Lung microvascular endothelial cell (primary cell): ENCODE measurements at regions not wholly inside any gene's neighbourhood (a gene's known extent, or its start where the extent isn't known, plus 50 kb on each side); places are given as distances from the start of the nearest gene placed in this dataset.
"Not testable (repeated sequence)": the region's sequence is repeated elsewhere in the genome, so short reads cannot be mapped to it uniquely, and the experiment has no call there.

Experiments
- DNase-seq, 2 donors: peaks; one replicate each; pipeline versions ENCODE4 v3.0.0 to v3.0.0-alpha.2; 2010; ENCODE audit warnings: low read depth in 2 of 2

- DNase-seq, result no peak
Observed at GRCh38 chr5:18675041-18675440, 1040.8 kb downstream of the TAF11L14 start.

DNA sequence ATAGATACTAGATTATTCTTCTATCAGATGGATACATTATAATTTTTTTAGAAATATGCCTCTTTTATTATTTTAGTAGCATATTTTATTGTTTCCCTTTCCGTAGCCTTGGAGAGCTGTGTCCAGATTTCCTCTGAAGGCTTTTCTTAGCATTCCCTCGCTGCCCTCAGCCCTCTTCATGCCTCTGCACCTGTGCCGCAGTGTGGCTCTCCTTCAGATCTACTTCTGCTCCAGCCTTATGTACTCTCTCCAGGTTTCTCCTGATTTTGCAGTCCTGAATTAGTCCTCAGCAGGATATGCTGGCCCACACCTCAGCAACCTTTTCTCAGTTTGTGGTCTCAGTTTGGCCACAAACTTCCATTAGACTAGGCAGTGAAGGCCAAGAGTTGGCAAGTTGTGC lies 1052.0 kb downstream of the TAF11L14 start:
- DNase-seq, result no peak

GRCh38 chr5:18687429-18687828 lies 1053.2 kb downstream of the TAF11L14 start:
- DNase-seq, result no peak

DNA sequence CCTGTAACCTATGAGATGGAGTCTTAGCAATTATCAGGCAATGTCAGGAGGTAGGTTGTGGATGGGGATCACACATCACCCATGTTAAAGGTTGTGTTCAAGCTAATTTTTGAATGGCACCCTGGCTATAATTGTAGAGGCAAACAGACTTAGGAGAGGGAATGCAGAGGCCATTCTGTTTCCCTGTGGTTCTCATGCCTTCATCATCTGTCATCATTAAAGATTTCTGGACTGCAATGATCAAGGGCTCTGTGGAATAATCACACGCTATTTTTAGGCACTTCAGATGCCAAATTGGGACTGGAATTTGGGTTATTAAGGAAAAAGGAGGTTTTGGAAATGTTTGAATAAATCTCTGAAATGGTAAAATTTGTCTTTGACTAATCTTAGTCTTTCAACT lies 1065.4 kb downstream of the TAF11L14 start:
- no peak for DNase-seq

DNA sequence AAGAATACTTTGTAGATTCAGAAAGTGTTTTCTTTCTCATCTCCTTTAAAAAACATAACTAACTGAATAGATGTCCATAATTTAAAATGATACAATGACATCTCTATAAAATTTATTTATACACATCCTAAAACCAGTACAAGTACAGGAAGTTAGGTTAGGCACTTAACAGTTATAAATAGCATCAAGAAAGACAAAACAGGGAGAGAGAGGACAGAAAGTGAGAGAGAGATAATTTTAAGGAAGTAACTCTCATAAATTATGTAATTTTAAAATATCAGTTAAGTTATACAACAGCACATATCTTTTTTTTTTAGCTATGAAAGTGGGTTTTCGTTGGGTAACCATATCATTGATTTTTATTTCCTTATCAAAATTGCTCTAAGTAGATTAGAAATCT lies 1068.6 kb downstream of the TAF11L14 start:
- no peak for DNase-seq

DNA sequence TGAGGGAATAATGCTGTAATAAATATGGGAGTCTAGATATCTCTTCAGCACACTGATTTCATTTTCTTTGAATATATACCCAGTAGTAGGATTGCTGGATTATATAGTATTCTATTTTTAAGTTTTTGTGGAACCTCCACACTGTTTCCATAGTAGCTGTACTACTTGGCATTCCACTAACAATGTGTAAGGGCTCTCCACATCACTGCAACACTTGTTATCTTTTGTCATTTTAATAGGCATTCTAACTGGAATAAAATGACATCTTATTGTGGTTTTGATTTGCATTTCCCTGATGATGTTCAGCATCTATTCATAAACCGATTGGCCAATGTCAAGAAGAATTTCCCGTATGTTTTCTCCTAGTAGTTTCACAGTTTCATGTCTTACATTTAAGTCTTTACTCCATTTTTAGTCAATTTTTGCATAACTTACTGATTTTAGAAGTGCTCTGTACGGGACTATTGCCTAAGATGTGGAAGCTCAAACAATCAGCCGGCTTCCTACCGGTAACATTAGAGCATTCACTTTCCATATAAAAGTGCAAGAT lies 1078.8 kb downstream of the TAF11L14 start:
- no peak for DNase-seq

DNA sequence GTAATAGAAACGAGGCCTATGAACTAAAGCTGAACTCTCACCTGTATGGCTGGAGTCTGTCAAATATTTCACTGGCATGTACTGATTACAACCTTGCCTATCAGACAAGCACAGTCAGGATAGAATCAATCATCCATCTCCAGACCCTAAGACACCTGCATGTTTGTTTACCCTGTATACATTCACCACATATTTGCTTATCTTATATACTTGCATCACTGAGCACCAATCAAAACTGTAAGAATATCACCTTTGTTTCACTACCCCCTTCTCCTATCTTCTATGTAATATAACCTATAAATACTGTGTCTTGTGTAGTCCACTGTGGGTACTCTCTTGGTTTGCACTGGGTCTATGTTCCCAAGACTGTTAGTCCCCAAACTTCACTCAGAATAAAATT lies 1085.7 kb downstream of the TAF11L14 start:
- no peak for DNase-seq

GRCh38 chr5:18732556-18733479 lies 1098.6 kb downstream of the TAF11L14 start:
- no peak for DNase-seq

- no peak for DNase-seq
Observed at GRCh38 chr5:18736051-18736398, 1101.8 kb downstream of the TAF11L14 start.

DNA sequence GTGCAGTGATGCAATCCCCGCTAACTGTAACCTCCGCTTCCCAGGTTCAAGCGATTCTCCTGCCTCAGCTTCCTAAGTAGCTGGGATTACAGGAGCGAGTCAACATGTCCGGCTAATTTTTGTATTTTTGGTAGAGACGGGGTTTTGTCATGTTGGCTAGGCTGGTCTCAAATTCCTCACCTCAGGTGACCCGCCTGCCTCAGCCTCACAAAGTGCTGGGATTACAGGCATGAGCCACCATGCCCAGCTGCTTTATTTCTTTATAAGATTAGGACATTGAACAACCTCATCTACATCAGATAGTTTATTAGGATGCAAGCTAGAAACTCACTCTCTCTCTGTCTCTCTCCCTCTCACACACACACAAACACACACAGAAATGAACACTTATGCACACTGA lies 1102.5 kb downstream of the TAF11L14 start:
- DNase-seq, result not testable (repeated sequence)

DNA sequence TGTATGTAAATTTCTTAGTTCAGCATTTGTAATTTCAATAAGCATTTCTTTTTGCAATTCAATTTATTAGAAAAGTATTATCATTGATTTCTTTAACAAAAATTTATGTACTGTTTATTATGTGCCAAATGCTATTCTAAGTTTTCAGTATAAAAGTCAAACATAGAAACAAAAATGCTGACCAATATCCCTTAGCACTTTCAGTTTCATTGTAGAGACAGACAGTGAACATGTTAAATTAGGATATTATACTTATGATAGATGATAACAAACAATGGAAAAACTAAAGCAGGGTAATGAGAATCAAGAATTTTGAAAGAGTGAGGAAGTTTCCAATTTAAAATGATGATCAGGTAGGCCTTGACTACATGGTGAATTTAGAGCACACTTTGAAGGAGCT lies 1106.0 kb downstream of the TAF11L14 start:
- no peak for DNase-seq

DNA sequence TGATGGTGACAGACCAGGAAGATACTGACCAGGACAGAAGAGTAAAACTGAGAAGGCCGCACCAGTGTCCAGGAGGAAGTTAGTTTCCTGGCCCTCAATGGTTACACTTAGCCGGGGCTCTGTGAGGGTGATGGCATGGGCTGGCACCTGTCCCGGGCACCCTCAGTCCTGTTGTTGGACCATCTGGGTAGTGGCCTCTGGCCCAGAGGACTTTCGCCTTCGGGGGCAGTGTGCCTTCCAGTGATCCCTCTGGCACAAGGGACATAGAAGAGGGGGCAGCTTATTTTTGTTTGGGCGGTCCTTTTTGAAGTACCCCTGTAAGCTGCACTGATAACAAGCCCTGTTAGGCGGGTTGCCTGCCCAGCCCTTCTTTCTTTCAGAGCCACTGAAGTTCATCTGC lies 1108.6 kb downstream of the TAF11L14 start:
- DNase-seq, result no peak

GRCh38 chr5:18744441-18744840 lies 1110.2 kb downstream of the TAF11L14 start:
- no peak for DNase-seq

GRCh38 chr5:18745042-18745987 lies 1111.1 kb downstream of the TAF11L14 start:
- DNase-seq, result peak; percentile 4 to 16

- DNase-seq, result peak; percentile 32 to 60
Observed at GRCh38 chr5:18745988-18746615, 1111.8 kb downstream of the TAF11L14 start.

DNA sequence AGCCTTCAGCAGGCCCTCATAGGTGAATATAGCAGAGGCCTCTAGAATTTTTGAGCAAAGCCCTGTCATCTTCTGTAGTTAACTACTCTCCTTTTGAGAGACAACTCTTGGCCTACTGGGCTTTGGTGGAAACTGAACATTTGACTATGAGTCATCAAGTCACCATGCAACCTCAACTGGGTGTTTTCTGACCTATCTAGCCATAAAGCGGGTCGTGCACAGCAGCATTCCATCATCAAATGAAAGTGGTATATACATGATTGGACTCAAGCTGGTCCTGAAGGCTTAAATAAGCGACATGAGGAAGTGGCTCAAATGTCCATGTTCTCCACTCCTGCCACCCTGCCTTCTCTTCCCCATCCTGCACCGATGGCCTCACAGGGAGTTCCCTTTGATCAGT lies 1115.5 kb downstream of the TAF11L14 start:
- DNase-seq, result no peak

DNA sequence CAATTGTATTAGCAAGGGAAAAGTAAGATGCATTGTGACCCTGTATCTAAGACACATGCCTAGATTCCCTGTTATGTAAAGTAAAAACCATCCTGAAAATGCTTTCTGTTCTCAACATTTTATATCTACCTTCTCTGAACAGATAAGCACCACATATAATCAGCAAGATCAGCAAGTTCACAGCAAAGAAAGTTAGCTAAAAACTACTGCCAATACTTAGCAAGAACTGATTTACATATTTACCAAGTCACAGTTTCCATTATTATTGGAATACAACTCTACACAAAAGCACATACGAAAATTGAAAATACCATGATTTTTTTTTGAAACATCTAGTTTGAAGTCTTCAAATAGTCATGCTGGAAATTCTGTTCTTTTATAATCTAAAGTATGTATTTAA lies 1118.1 kb downstream of the TAF11L14 start:
- no peak for DNase-seq

DNA sequence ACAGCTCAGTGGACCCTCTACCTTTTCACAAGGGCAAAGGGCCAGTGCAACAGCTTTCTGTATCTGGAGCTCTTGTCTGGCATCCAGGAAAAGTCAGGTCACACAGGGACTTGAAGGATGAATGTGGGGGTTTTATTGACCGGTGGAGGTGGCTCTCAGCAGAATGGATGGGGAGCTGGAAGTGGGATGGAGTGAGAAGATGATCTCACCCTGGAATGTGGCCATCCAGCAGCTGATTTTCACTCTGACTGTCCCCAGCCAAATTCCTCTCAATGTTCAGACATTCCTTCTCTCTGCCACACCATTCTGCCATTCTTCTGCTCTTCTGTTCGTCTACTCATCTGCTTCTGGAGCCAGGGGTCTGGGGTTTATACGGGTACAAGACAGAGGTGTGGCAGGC lies 1119.9 kb downstream of the TAF11L14 start:
- DNase-seq, result no peak

DNA sequence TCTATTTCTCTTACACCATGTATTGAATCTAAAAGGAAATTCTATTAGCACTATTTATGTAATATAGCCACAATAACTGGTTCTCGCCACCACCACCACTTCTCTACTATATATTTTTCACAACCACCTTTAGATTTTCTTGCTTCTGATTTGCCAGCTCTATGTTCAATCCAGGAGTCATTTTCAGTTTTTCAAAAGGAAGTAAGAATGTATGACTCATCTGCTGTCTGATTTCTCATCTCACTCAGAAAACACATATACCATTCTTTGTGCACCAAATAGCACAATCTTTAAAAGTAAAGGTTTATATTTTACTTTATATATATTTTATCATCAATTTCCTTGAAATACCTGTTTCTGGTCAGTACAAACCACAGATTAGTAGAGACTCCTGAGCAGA lies 1127.5 kb downstream of the TAF11L14 start:
- no peak for DNase-seq

GRCh38 chr5:18764161-18764560 lies 1129.9 kb downstream of the TAF11L14 start:
- DNase-seq, result no peak

DNA sequence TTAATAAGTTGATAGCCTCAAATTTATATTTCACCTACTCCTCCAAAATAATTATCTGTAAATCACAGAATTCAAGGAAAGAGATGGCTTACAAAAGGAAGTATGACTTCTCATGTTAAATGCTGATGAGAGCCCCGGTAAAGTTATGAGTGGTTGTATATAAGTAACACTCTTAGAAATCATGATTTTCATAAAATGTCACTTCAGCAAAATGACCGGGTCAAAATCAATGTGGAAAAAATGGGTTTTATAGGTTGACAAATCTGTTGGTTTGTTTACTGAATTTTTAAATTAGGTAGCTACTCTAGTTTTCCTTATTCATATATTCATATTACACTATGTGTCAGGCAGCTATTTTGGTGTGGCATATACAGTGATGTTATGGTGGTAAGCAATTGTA lies 1131.0 kb downstream of the TAF11L14 start:
- DNase-seq, result no peak
